Vagina (tissue), 2 donors: ENCODE measurements at regions not wholly inside any gene's neighbourhood (a gene's known extent, or its start where the extent isn't known, plus 50 kb on each side); places are given as distances from the start of the nearest gene placed in this dataset.

Experiments
- CTCF ChIP-seq, 3 experiments: fragments of 450-650 bp in 2 of 3; fragments of 200-600 bp in 1 of 3; sonication (generic) in 1 of 3; IDR thresholded peaks; one replicate each; pipeline ENCODE4 v1.5.1; 2017 to 2019; ENCODE audit warnings: antibody characterized with exemption in 3 of 3, mild to moderate bottlenecking in 2 of 3, moderate library complexity in 2 of 3
- POLR2A ChIP-seq, 2 donors: fragments of 450-650 bp; IDR thresholded peaks; one replicate each; pipeline ENCODE4 v1.6.1; 2017; ENCODE audit warnings: antibody characterized with exemption in 2 of 2, mild to moderate bottlenecking in 2 of 2, moderate library complexity in 2 of 2

GRCh38 chr1:118504867-118505266, 319.8 kb upstream of the SPAG17 start:
- TF ChIP-seq CTCF (IDR thresholded peaks at IDR 0.05) (no peak), POLR2A (IDR thresholded peaks at IDR 0.05) (no peak)
